ENCODE measurements at regions not wholly inside any gene's neighbourhood (a gene's known extent, or its start where the extent isn't known, plus 50 kb on each side); places are given as distances from the start of the nearest gene placed in this dataset.

DNA sequence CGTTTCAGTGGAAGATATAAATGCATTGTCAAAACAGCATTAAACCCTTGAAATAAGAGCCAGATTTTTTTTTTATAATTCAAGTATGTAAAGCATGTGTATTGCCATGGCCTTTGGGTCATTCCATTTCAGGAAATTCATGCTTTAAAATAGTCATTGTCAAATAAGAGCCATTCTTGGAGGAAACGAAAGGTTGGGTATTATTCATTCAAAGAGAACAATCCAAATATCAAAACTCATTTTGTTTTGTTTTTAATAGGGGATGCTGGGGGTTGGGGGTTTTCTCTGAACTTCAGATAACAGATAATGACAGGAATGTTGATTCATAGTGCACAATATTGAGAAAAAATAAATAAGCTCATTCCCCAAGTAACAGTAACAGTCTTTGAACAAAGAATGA is 174.4 kb upstream of the NUDT4 start:
- Histone ChIP-seq H4K20me1 (ENCODE audit: insufficient read depth, low read length) (no peaks in the 10 kb centered on the region), H3K27ac (ENCODE audit: low read depth, low read length) (no peak overlapping the region), H3K27me3 (ENCODE audit: insufficient read depth, low read length) (no peaks in the 10 kb centered on the region), H3K4me1 (ENCODE audit: insufficient read depth, low read length) (peaks cover 18% of the 10 kb centered on the region), H3K4me2 (ENCODE audit: low read length) (no peak overlapping the region), H3K79me2 (ENCODE audit: insufficient read depth, low read length) (no peaks in the 10 kb centered on the region), H3K9ac (ENCODE audit: low read length) (no peak overlapping the region), H3K4me3 (ENCODE audit: insufficient read depth, low read depth, low read length) (no peak overlapping the region), H3K9me3 (ENCODE audit: insufficient read depth, low read depth, low read length) (no peaks in the 10 kb centered on the region), H3K36me3 (ENCODE audit: insufficient read depth, low read length) (no peaks in the 10 kb centered on the region), H2AFZ (ENCODE audit: low read depth, low read length) (no peak overlapping the region)
- peaks cover 6% of the 10 kb centered on the region for H3K4me1 Mint-ChIP-seq (ENCODE audit: low read depth, unreplicated experiment)
- TF ChIP-seq EZH2 (IDR thresholded peaks at IDR 0.05; ENCODE audit: insufficient read depth, low read length), result no peak
- no peak for TF ChIP-seq CTCF (IDR thresholded peaks at IDR 0.05; ENCODE audit: insufficient read depth, low read depth, low read length)
- DNase-seq (ENCODE audit: low read depth), result no peak
- no peak overlapping the region for H3K4me3 Mint-ChIP-seq (ENCODE audit: unreplicated experiment)
- no peaks in the 10 kb centered on the region for H3K9me3 Mint-ChIP-seq (ENCODE audit: unreplicated experiment)
- no peaks in the 10 kb centered on the region for H3K36me3 Mint-ChIP-seq (ENCODE audit: low read depth, unreplicated experiment)
- H3K27ac Mint-ChIP-seq (ENCODE audit: unreplicated experiment), result no peak overlapping the region
- no peak for FAIRE-seq
- no peaks in the 10 kb centered on the region for H3K27me3 Mint-ChIP-seq (ENCODE audit: low read depth, unreplicated experiment)

DNA sequence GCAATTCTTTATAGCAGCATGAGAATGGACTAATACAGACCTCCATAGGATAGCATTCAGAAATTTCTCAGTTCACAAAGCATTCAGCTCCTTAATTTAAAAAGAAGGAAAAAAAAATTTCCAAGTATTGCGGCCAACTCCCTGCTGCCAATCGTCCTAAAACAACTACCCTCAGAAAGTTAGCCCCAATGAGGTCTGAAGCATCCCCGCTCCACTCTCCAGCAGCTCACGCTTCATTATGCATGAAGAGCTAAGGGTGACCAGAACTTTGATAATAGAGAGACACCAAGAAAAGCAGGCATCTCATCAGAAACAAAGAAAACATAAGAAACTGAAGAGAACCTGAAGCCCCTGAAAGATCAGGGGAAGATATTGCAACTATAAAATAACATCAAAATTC is 172.8 kb upstream of the NUDT4 start:
- peaks cover 4% of the 10 kb centered on the region for H3K4me1 Mint-ChIP-seq (ENCODE audit: low read depth, unreplicated experiment)
- H3K36me3 Mint-ChIP-seq (ENCODE audit: low read depth, unreplicated experiment), result no peaks in the 10 kb centered on the region
- DNase-seq (ENCODE audit: low read depth) (no peak), FAIRE-seq (no peak)
- H3K27ac Mint-ChIP-seq (ENCODE audit: unreplicated experiment), result no peak overlapping the region
- Histone ChIP-seq H3K27me3 (ENCODE audit: insufficient read depth, low read length) (no peaks in the 10 kb centered on the region), H3K4me3 (ENCODE audit: insufficient read depth, low read depth, low read length) (no peak overlapping the region), H3K4me2 (ENCODE audit: low read length) (no peak overlapping the region), H4K20me1 (ENCODE audit: insufficient read depth, low read length) (no peaks in the 10 kb centered on the region), H2AFZ (ENCODE audit: low read depth, low read length) (no peak overlapping the region), H3K79me2 (ENCODE audit: insufficient read depth, low read length) (no peaks in the 10 kb centered on the region), H3K4me1 (ENCODE audit: insufficient read depth, low read length) (peaks cover 8% of the 10 kb centered on the region), H3K9me3 (ENCODE audit: insufficient read depth, low read depth, low read length) (no peaks in the 10 kb centered on the region), H3K27ac (ENCODE audit: low read depth, low read length) (no peak overlapping the region), H3K36me3 (ENCODE audit: insufficient read depth, low read length) (no peaks in the 10 kb centered on the region), H3K9ac (ENCODE audit: low read length) (no peak overlapping the region)
- H3K27me3 Mint-ChIP-seq (ENCODE audit: low read depth, unreplicated experiment), result no peaks in the 10 kb centered on the region
- no peak overlapping the region for H3K4me3 Mint-ChIP-seq (ENCODE audit: unreplicated experiment)
- no peak for TF ChIP-seq EZH2 (IDR thresholded peaks at IDR 0.05; ENCODE audit: insufficient read depth, low read length)
- TF ChIP-seq CTCF (IDR thresholded peaks at IDR 0.05; ENCODE audit: insufficient read depth, low read depth, low read length), result no peak
- no peaks in the 10 kb centered on the region for H3K9me3 Mint-ChIP-seq (ENCODE audit: unreplicated experiment)

DNA sequence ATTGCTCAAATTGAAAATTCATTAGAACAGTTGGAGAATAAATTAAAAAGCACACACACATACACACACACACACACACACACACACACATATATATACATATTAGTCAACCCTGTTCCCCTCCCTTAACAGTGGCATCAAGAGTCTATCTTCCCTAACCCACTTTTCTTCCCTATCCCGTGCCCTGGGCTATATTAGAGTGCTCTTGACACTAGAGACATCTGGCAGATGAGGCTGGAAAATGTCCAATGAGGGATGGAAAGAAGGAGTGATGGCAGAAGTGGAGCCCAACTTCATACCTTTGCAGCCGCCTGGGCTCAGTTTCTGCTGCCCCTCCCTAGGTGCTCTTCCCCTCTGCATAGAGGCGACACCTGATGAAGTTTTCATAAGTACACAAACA is 172.4 kb upstream of the NUDT4 start:
- H3K36me3 ChIP-seq (ENCODE audit: insufficient read depth, low read length), result no peaks in the 10 kb centered on the region
- H3K27ac ChIP-seq (ENCODE audit: low read depth, low read length), result no peak overlapping the region
- H3K4me1 Mint-ChIP-seq (ENCODE audit: low read depth, unreplicated experiment), result no peaks in the 10 kb centered on the region
- no peaks in the 10 kb centered on the region for H3K36me3 Mint-ChIP-seq (ENCODE audit: low read depth, unreplicated experiment)
- H3K27ac Mint-ChIP-seq (ENCODE audit: unreplicated experiment), result no peak overlapping the region
- H3K4me2 ChIP-seq (ENCODE audit: low read length), result no peak overlapping the region
- H3K4me3 Mint-ChIP-seq (ENCODE audit: unreplicated experiment), result no peak overlapping the region
- no peak for FAIRE-seq
- no peaks in the 10 kb centered on the region for H3K9me3 Mint-ChIP-seq (ENCODE audit: unreplicated experiment)
- no peaks in the 10 kb centered on the region for H3K27me3 Mint-ChIP-seq (ENCODE audit: low read depth, unreplicated experiment)
- peaks cover 3% of the 10 kb centered on the region for H3K4me1 ChIP-seq (ENCODE audit: insufficient read depth, low read length)
- no peaks in the 10 kb centered on the region for H3K27me3 ChIP-seq (ENCODE audit: insufficient read depth, low read length)
- H3K9ac ChIP-seq (ENCODE audit: low read length), result no peak overlapping the region
- H3K4me3 ChIP-seq (ENCODE audit: insufficient read depth, low read depth, low read length), result no peak overlapping the region
- DNase-seq (ENCODE audit: low read depth), result no peak
- H3K9me3 ChIP-seq (ENCODE audit: insufficient read depth, low read depth, low read length), result no peaks in the 10 kb centered on the region
- no peak overlapping the region for H2AFZ ChIP-seq (ENCODE audit: low read depth, low read length)
- TF ChIP-seq EZH2 (IDR thresholded peaks at IDR 0.05; ENCODE audit: insufficient read depth, low read length), result no peak
- no peak for TF ChIP-seq CTCF (IDR thresholded peaks at IDR 0.05; ENCODE audit: insufficient read depth, low read depth, low read length)
- H3K79me2 ChIP-seq (ENCODE audit: insufficient read depth, low read length), result no peaks in the 10 kb centered on the region
- H4K20me1 ChIP-seq (ENCODE audit: insufficient read depth, low read length), result no peaks in the 10 kb centered on the region

Data from astrocyte (in vitro differentiated cells and primary cell).